Umbilical cord (tissue), 1 donor: ENCODE measurements at regions not wholly inside any gene's neighbourhood (a gene's known extent, or its start where the extent isn't known, plus 50 kb on each side); places are given as distances from the start of the nearest gene placed in this dataset.

Experiments used
- DNase-seq: peaks from one replicate; pipeline ENCODE4 v3.0.0-alpha.2; 2015; ENCODE audit warnings: low spot score

GRCh38 chr12:84685379-84685778 lies 227.2 kb downstream of the SLC6A15 start:
- no peak for DNase-seq

- peak; percentile 4 for DNase-seq
Observed at GRCh38 chr12:84676787-84677186, 235.8 kb downstream of the SLC6A15 start.

GRCh38 chr12:84661786-84662185 lies 250.8 kb downstream of the SLC6A15 start:
- DNase-seq: peak; percentile 13

GRCh38 chr12:84660139-84660538 lies 252.5 kb downstream of the SLC6A15 start:
- no peak for DNase-seq

- no peak for DNase-seq
Observed at GRCh38 chr12:84658877-84659276, 253.7 kb downstream of the SLC6A15 start.

GRCh38 chr12:84656705-84657104 lies 255.9 kb downstream of the SLC6A15 start:
- DNase-seq: no peak

- DNase-seq: no peak
Observed at GRCh38 chr12:84653482-84653881, 259.1 kb downstream of the SLC6A15 start.

GRCh38 chr12:84648425-84648824 lies 264.2 kb downstream of the SLC6A15 start:
- peak; percentile 22 for DNase-seq

- no peak for DNase-seq
Observed at GRCh38 chr12:84644908-84645307, 267.7 kb downstream of the SLC6A15 start.

GRCh38 chr12:84643993-84644392 lies 268.6 kb downstream of the SLC6A15 start:
- no peak for DNase-seq

GRCh38 chr12:84641940-84642545 lies 270.6 kb downstream of the SLC6A15 start:
- DNase-seq: peak; percentile 23

- no peak for DNase-seq
Observed at GRCh38 chr12:84638811-84639368, 273.7 kb downstream of the SLC6A15 start.

GRCh38 chr12:84637926-84638325 lies 274.7 kb downstream of the SLC6A15 start:
- no peak for DNase-seq

- no peak for DNase-seq
Observed at GRCh38 chr12:84636801-84637290, 275.8 kb downstream of the SLC6A15 start.

GRCh38 chr12:84634526-84634925 lies 278.1 kb downstream of the SLC6A15 start:
- DNase-seq: no peak

- no peak for DNase-seq
Observed at GRCh38 chr12:84632556-84632955, 280.0 kb downstream of the SLC6A15 start.

- no peak for DNase-seq
Observed at GRCh38 chr12:84631020-84631419, 281.6 kb downstream of the SLC6A15 start.

GRCh38 chr12:84627593-84627992 lies 285.0 kb downstream of the SLC6A15 start:
- DNase-seq: no peak

GRCh38 chr12:84624601-84625000 lies 288.0 kb downstream of the SLC6A15 start:
- no peak for DNase-seq

GRCh38 chr12:84619053-84619571 lies 293.5 kb downstream of the SLC6A15 start:
- DNase-seq: no peak

- no peak for DNase-seq
Observed at GRCh38 chr12:84607170-84607819, 305.3 kb downstream of the SLC6A15 start.

- no peak for DNase-seq
Observed at GRCh38 chr12:84605983-84606382, 306.6 kb downstream of the SLC6A15 start.

GRCh38 chr12:84604551-84604950 lies 308.0 kb downstream of the SLC6A15 start:
- DNase-seq: no peak
